Thoracic aorta (tissue), 2 donors: ENCODE measurements at regions not wholly inside any gene's neighbourhood (a gene's known extent, or its start where the extent isn't known, plus 50 kb on each side); places are given as distances from the start of the nearest gene placed in this dataset.

Experiments used
- ATAC-seq: fragments of 150-250 bp; one replicate; pipeline ENCODE4 v1.8.0; 2017; ENCODE audit warnings: low read depth; ENCODE audit not compliant: insufficient number of reproducible peaks, low FRiP score
- DNase-seq: peaks from one replicate; pipeline ENCODE4 v3.0.0-alpha.2; 2020; ENCODE audit warnings: low spot score
- H3K27ac ChIP-seq, 2 donors: fragments of 200-600 bp; sonication (generic); 1 replicate in 1 of 2; 2 replicates in 1 of 2; pipeline ENCODE4 v1.5.1; 2016; ENCODE audit warnings: mild to moderate bottlenecking in 2 of 2, moderate library complexity in 2 of 2
- H3K27me3 ChIP-seq: fragments of 200-600 bp; sonication (generic); replicated peaks from 2 replicates; pipeline ENCODE4 v1.6.0; 2016; ENCODE audit warnings: mild to moderate bottlenecking; ENCODE audit not compliant: insufficient read depth
- H3K36me3 ChIP-seq: fragments of 200-600 bp; sonication (generic); one replicate; pipeline ENCODE4 v1.5.1; 2016
- H3K4me1 ChIP-seq, 2 donors: fragments of 200-600 bp; sonication (generic); 1 replicate in 1 of 2; 2 replicates in 1 of 2; pipeline versions ENCODE4 v1.5.1 to v1.6.0; 2016; ENCODE audit warnings: low read depth in 2 of 2, mild to moderate bottlenecking in 1 of 2; ENCODE audit not compliant: control insufficient read depth in 1 of 2
- H3K4me3 ChIP-seq: fragments of 200-600 bp; sonication (generic); 2 replicates; pipeline ENCODE4 v1.5.1; 2016; ENCODE audit warnings: mild to moderate bottlenecking
- H3K9me3 ChIP-seq: fragments of 200-600 bp; sonication (generic); 2 replicates; pipeline ENCODE4 v1.5.1; 2016
- CTCF ChIP-seq: fragments of 200-600 bp; sonication (generic); IDR thresholded peaks from one replicate; pipeline ENCODE4 v1.5.1; 2019; ENCODE audit warnings: antibody characterized with exemption

GRCh38 chr13:30093236-30093635 lies 214.1 kb downstream of the KATNAL1 start:
- H3K36me3 ChIP-seq = no peaks in the 10 kb centered on the region
- ATAC-seq = no peak
- no peaks in the 10 kb centered on the region for H3K27me3 ChIP-seq
- no peak for DNase-seq
- no peak overlapping the region for H3K4me3 ChIP-seq
- no peak for TF ChIP-seq CTCF
- no peaks in the 10 kb centered on the region for H3K9me3 ChIP-seq
- H3K4me1 ChIP-seq = no peaks in the 10 kb centered on the region
- H3K27ac ChIP-seq = no peak overlapping the region

GRCh38 chr13:30091691-30092090 lies 215.7 kb downstream of the KATNAL1 start:
- ATAC-seq (no peak), DNase-seq (no peak)
- Histone ChIP-seq H3K4me1 (no peaks in the 10 kb centered on the region), H3K9me3 (no peaks in the 10 kb centered on the region), H3K27me3 (no peaks in the 10 kb centered on the region), H3K36me3 (no peaks in the 10 kb centered on the region), H3K27ac (no peak overlapping the region), H3K4me3 (no peak overlapping the region)
- TF ChIP-seq CTCF = no peak

- DNase-seq = no peak
- H3K36me3 ChIP-seq = no peaks in the 10 kb centered on the region
- ATAC-seq = no peak
- no peak for TF ChIP-seq CTCF
- H3K9me3 ChIP-seq = no peaks in the 10 kb centered on the region
- H3K4me3 ChIP-seq = no peak overlapping the region
- no peaks in the 10 kb centered on the region for H3K4me1 ChIP-seq
- H3K27me3 ChIP-seq = no peaks in the 10 kb centered on the region
- H3K27ac ChIP-seq = no peak overlapping the region
Observed at GRCh38 chr13:30091035-30091434, 216.3 kb downstream of the KATNAL1 start.

- Histone ChIP-seq H3K9me3 (no peaks in the 10 kb centered on the region), H3K4me1 (no peaks in the 10 kb centered on the region), H3K27ac (no peak overlapping the region), H3K4me3 (no peak overlapping the region), H3K27me3 (no peaks in the 10 kb centered on the region), H3K36me3 (no peaks in the 10 kb centered on the region)
- no peak for ATAC-seq
- TF ChIP-seq CTCF = no peak
- no peak for DNase-seq
Observed at GRCh38 chr13:30088312-30088855, 219.0 kb downstream of the KATNAL1 start.

- Histone ChIP-seq H3K9me3 (no peaks in the 10 kb centered on the region), H3K36me3 (no peaks in the 10 kb centered on the region), H3K27me3 (no peaks in the 10 kb centered on the region), H3K27ac (no peak overlapping the region), H3K4me1 (no peaks in the 10 kb centered on the region), H3K4me3 (no peak overlapping the region)
- no peak for TF ChIP-seq CTCF
- ATAC-seq = no peak
- DNase-seq = no peak
Observed at GRCh38 chr13:30085087-30085486, 222.3 kb downstream of the KATNAL1 start.
